GM18870 (cell line): ENCODE measurements at regions not wholly inside any gene's neighbourhood (a gene's known extent, or its start where the extent isn't known, plus 50 kb on each side); places are given as distances from the start of the nearest gene placed in this dataset.

Experiments
- ATAC-seq: cut with Tn5 transposase; IDR thresholded peaks from one replicate; pipeline ENCODE4 v1.9.1; 2021; ENCODE audit warnings: moderate library complexity; ENCODE audit not compliant: unreplicated experiment

DNA sequence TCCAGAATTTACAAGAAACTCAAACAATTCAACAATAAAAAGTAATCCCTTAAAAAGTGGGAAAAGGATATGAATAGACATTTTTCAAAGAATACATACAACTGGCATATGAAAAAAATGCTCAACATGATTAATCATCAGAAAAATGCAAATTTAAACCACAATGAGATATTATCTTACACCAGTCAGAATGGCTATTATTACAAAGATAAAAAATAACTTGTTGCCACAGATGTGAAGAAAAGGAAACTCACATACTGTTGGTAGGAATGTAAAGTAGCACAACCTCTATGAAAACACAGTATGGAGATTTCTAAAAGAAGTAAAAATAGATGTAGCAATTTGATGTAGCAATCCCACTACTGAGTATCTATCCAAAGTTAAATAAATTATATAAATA, 65.1 kb upstream of the DIAPH2 start:
- ATAC-seq = no peak

DNA sequence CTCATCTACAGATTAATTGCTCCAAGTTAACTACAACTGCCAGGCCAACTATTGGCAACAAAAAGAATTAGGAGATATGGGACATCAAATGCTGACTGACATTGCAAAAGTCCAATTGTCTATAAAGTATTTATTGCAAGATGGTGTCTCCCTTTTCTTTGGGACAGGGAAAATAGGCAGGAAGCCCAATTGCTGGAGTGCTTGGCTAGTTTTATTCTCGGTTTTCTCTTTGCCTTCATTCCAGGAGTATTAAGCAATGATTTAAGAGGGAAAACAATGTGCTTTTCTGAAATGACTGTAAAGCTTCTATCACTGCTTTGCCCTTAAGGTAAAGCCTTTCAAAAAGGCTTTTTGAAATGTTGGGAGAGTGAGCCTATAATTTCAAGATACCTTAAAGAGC, 62.8 kb upstream of the DIAPH2 start:
- ATAC-seq = no peak
